ENCODE measurements at regions not wholly inside any gene's neighbourhood (a gene's known extent, or its start where the extent isn't known, plus 50 kb on each side); places are given as distances from the start of the nearest gene placed in this dataset.

DNA sequence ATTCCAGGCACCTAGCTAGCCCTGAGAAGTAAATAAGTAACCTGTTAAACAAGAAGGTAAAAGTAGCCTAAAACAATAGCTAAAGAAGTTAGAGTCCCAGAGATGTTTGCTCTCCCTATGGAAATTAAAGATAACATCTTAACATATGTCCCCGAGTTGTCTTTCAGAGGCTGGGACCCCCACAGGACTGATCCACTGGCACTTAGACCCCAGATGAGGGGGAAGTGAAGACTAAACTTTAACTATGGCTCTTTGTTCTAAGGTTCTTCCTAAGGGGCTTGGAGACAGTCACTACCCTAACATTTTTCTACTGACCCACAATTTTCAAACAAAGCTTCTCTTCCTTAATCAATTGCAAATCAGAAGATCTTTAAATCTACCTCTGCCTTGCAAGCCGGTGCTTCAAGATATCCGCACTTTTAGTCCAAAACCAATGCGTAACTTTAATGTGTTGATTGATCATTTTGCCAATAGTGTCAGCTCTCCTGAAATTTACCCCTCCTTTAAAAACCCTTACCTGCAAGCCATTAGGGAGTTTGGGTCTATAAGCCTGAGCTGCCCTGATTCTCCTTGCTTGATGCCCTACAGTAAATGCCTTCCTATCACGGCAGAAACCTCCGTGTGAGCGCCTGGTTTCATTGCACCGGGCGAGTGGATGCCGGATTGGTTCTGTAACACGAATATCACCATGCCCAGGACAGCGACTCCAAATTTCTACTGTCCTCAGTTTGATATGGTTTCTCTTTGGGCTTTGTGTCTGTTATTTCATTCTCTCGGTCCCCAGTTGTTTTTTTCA is 404.4 kb downstream of the SIPA1L2 start:
- TF ChIP-seq, protein P1, sequence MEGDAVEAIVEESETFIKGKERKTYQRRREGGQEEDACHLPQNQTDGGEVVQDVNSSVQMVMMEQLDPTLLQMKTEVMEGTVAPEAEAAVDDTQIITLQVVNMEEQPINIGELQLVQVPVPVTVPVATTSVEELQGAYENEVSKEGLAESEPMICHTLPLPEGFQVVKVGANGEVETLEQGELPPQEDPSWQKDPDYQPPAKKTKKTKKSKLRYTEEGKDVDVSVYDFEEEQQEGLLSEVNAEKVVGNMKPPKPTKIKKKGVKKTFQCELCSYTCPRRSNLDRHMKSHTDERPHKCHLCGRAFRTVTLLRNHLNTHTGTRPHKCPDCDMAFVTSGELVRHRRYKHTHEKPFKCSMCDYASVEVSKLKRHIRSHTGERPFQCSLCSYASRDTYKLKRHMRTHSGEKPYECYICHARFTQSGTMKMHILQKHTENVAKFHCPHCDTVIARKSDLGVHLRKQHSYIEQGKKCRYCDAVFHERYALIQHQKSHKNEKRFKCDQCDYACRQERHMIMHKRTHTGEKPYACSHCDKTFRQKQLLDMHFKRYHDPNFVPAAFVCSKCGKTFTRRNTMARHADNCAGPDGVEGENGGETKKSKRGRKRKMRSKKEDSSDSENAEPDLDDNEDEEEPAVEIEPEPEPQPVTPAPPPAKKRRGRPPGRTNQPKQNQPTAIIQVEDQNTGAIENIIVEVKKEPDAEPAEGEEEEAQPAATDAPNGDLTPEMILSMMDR (IDR thresholded peaks at IDR 0.05; ENCODE audit: low read depth, low read length): no peak
- no peak overlapping the region for H3K4me3 ChIP-seq (ENCODE audit: low read depth, low read length)

GRCh38 chr1:232223887-232224286 is 406.0 kb downstream of the SIPA1L2 start:
- no peak overlapping the region for H3K4me3 ChIP-seq (ENCODE audit: low read depth, low read length)
- TF ChIP-seq, protein P1 (IDR thresholded peaks at IDR 0.05; ENCODE audit: low read depth, low read length): no peak

GRCh38 chr1:232223183-232223708 is 406.7 kb downstream of the SIPA1L2 start:
- no peak overlapping the region for H3K4me3 ChIP-seq (ENCODE audit: low read depth, low read length)
- TF ChIP-seq, protein P1 (IDR thresholded peaks at IDR 0.05; ENCODE audit: low read depth, low read length): no peak

- TF ChIP-seq, protein P1 (IDR thresholded peaks at IDR 0.05; ENCODE audit: low read depth, low read length): no peak
- no peak overlapping the region for H3K4me3 ChIP-seq (ENCODE audit: low read depth, low read length)
Observed at GRCh38 chr1:232222614-232223013, 407.3 kb downstream of the SIPA1L2 start.

DNA sequence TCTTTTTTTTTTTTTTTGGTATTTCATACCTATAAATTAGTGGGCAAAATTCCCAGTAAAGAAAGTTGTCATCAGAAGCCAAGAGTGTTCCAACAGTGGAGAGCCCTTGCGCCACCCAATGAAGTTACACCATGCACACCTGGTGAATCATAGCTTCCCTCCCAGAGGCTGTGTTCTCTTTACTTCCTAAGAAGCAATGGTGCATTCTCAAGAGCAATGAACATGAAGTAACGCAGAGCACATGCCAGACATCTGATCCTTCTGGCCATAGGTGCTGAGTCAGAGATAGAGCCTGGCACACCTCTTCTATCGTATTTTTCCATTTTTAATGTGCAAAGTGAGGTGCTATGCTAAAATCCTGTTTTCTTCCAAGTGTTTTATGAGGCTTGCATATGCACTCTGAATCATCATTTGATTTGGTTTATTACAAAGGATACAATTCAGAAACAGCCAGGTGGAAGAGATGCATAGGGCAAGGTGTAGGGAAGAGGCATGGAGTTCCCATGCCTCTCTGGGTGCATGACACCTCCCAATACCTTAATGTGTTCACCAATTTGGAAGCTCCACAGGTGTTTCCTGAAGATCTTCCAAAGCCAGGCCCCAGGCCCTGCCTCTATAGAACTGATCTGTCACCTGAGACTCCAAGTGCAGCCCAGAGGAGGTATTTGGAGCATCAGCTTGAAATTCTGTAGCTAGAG is 408.0 kb downstream of the SIPA1L2 start:
- TF ChIP-seq, protein P1 (IDR thresholded peaks at IDR 0.05; ENCODE audit: low read depth, low read length): no peak

GRCh38 chr1:232218955-232219865 is 410.7 kb downstream of the SIPA1L2 start:
- TF ChIP-seq, protein P1 (IDR thresholded peaks at IDR 0.05; ENCODE audit: low read depth, low read length): no peak
- H3K4me3 ChIP-seq (ENCODE audit: low read depth, low read length): no peak overlapping the region

More for the DNA sequence above, 408.0 kb downstream of the SIPA1L2 start:
- no peak overlapping the region for H3K4me3 ChIP-seq (ENCODE audit: low read depth, low read length)

All from WI38 (cell line).